ENCODE measurements at regions not wholly inside any gene's neighbourhood (a gene's known extent, or its start where the extent isn't known, plus 50 kb on each side); places are given as distances from the start of the nearest gene placed in this dataset.

DNA sequence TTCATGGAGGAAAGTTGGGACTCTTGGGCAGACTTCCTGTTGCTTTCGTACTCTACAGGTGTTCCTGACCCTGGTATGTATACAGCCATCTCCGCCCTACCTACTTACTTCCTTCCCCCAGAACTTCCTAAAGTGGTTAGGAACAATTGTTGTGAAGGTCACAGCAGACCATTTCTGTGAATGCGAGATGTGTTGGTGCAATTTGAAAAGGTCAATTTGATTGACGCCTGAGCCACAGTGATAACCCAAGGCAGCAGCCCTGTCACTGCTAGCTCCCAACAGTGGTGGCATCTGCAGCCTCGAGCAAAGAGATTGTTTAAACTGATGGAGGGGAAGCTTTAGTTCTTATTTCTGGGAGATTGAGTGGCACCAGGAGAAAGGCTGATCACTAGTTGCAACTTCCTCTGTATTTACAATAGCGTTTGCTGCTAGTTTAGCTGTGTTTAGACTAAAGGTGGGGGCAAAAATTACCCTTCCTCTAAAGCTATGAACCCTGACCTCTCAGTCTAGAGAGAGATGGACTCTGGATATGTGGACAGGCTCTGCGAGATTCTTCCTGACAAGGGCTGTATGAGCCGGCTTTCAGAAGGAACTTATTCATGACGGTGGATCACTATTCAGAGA is 78.3 kb upstream of the MAP4K3 start:
- DNase-seq = no peak

GRCh38 chr2:39515897-39516346 is 78.8 kb upstream of the MAP4K3 start:
- DNase-seq = no peak

- DNase-seq = no peak
These were observed 79.4 kb upstream of the MAP4K3 start for GRCh38 chr2:39516347-39517101.

DNA sequence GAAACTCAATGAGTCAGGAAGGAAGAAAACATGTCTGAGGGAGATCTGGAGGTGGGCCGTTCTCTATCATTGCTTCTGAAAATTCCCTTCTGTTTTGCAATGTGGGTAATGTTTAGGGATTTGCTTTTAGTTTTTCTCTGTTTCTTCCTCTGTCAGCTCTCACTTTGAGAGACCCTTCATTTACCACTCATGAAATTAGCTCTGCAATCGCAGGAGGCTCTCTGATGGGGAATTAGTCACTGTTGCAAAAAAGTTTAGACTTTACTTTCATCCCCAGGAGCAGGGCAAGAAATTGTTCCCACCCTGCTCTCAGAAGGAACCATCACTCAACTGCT is 80.0 kb upstream of the MAP4K3 start:
- DNase-seq = no peak

DNA sequence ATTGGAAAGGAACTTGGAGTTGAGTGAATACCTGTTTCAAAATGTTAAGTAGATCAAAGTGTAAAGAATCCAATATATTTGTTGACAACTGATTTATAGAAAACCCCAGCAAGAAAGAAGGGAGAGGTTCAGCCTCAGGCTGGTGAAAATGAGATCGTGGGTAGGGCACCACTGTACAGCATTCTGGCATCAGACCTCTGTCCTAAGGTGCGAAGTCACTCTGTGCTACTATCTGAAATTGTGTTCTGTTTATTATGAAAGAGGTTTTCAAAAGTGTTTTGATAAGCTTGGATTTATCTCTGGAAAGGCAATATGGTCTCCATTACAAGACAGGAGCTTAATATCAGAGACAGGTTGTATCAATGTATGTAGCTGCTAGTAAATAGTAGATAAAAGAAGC is 80.5 kb upstream of the MAP4K3 start:
- no peak for DNase-seq

GRCh38 chr2:39519886-39520285 is 82.8 kb upstream of the MAP4K3 start:
- no peak for DNase-seq

DNA sequence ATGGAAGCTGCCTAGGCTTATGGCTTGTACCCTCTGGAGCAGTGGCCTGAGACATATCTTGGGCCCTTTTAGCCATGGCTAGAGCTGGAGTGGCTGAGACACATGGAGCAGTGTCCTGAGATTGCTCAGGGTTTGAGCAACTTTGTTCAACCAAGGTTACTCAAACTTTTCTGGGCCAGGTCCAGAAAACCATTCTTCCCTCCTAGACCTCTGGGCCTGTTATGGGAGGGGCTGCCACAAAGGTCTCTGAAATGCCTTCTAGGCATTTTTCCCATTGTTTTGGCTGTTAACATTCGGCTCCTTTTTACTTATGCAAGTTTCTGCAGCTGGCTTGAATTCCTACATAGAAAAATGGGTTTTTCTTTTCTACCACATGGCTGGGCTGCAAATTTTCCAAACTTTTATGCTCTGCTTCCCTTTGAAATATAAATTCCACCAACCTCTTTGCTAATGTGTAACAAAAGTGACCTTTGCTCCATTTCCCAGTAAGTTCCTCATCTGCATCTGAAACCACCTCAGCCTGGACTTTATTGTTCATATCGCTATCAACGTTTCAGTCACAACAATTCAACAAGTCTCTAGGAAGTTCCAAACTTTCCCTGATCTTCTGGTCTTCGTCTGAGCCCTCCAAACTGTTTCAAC is 84.9 kb upstream of the MAP4K3 start:
- no peak for DNase-seq

- no peak for DNase-seq
These were observed 85.4 kb upstream of the MAP4K3 start for GRCh38 chr2:39522518-39522877.

DNA sequence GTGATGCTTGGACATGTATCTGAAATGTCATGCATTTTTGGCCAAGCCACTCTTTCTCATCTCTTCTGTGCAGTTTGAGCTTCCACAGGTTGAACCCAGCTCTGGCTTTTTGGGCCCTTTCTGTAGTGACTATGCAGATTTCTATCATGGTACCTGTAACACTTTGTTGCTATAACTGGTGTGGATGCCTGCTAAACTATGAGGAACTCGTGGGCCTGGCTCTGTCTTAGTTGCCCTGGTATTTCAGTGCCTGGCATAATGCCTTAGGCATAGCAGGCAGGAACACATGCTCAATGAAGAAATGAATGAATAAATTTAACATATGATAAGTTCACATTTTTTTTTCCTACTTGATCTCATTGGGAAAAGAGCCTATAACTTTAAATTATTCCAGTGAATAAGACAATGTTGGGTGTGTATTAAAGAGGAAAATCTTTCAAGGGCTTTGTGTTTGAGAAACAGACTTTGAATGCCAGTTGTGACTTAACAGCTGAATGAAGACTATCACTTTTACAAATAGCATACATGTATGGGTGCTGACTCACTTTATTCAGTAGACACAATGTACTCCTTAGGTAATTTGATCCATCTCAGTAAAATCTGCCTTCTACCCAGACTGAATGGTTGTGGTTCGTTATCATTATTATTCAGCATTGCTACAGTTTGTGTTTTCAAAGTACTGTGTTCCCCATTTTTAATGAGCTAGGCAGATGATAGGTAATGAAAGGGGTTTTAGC is 86.4 kb upstream of the MAP4K3 start:
- DNase-seq = no peak

DNA sequence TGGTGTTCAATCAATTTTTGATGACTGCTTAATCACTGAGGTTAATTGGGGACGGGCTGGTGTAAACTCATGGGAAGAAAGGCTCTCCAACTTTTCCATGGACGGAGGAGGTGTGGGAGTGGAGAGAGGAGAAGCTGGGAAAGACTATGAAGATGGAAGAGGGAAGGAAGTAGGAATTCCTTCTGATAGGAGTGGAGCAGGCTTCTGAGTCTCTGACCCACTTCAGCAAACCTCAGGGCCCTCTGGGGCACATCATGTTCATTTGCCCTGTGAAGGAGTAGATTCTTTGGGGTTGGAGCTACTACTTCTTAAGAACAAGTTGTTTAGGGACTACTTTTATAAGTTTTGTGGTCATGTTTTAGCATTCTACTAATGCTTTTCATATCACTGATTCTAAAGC is 87.0 kb upstream of the MAP4K3 start:
- no peak for DNase-seq

DNA sequence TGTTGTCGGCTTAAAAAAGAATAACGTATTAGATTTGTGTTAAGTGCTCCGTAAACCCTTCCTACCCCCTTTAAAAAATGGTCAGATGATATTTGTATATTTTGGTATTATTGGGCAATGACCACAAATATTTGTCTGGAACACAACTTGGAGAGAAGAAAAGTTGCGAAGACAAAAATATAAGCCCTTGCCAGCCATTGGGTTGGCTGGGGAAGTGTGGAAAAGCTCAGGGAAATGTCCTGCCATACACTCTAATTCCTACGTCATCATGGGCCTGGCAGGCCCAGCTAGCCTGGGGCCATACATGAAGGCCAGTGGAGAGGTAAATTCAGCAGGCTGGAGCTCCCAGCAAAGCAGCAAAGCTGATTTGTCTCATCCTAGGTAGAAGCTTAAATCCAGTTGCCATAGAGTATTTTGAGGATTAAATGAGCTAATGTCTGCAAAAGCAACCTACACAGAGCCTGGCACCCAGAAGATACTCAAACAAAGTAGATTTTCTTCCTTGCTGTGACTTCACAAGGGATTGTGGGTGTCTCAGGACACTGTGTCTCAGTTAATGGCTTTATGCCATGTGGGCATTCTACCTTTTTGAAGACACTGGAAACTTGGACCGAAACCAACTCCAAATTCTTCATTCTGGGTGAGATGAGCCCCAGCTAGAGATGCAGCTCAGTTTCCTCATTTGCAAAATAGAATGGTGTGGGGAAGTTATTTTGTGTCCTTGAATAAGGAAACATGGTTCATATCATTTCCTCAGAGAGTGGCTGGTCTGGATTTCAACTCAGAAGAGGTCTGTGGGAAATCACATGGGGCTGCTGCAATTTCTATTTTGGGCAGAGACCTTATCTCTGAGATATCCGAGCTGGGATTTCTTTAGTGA is 87.9 kb upstream of the MAP4K3 start:
- DNase-seq = peak in 1 of 2 donors; percentile 11

DNA sequence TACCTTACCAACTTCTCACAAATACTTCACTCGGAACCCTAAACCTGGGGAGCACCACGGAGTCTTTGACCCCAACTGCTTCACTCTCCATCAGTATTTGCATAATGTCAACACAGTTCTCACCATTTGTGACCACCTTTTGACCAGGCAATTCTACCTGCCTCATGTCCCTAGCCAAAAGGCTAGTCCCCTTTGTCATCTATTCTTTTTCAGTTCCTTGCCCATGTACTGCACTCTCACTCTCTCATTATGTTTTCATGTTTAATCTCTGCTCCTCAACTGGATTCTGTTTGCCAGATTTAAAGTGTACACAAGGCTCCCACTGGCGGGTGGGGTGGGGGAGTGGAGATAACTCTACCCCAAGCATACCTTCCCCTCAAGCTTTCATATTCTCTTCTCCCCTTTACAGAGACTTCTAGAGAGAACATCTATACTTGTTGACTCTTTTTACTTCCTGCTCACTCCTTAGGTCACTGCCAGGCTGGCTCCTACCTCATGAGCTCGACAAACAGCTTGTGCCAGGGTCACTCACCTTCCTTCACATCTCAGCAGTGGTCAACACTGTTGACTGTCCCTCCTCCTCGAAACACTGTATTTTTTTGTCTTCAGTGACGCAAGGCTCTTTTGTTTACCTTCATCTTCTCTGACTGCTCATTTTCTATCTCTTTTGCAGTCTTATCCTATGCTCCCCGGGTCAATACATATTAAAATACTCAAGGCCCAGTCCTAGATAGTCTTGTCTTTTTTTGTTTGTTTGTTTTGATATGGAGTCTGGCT is 88.7 kb upstream of the MAP4K3 start:
- DNase-seq = no peak

DNA sequence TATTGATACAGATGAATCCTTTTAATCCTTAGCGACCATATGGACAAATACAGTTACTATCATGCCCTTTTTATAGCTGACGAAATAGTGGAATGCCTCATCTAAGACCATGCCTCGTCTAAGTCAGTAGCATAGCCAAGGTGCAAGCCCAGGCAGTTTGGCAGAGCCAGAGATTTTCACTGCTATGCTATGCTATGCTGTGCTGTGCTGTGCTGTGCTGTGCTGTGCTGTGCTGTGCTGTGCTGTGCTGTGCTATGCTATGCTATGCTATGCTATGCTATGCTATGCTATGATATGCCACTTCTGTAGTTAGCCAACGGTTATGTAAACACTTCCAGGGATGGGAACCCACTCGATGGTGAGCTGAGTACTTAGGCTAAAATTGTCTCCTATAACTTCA is 91.6 kb upstream of the MAP4K3 start:
- no peak for DNase-seq

- DNase-seq = no peak
These were observed 92.8 kb upstream of the MAP4K3 start for GRCh38 chr2:39529836-39530235.

DNA sequence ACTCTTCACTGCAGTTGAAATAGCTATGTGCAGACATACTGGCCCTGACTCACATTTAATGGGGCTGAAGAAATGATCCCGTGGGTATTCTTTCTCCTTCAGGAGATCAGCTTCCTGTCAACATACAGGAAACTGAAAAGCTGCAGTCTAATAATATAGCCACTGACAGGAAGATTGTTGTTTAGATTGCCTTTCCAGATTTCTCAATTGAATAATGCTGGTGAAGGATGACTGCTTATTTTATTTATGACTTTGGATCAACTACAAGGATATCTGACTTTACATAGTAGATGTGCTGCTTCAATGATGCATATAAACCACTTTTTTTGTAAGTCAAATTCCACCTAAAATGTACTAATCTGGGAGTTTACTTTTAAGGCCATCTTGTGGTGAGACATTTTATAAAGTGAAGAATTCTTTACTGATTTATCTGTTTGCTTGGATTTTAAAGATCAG is 93.4 kb upstream of the MAP4K3 start:
- DNase-seq = no peak

DNA sequence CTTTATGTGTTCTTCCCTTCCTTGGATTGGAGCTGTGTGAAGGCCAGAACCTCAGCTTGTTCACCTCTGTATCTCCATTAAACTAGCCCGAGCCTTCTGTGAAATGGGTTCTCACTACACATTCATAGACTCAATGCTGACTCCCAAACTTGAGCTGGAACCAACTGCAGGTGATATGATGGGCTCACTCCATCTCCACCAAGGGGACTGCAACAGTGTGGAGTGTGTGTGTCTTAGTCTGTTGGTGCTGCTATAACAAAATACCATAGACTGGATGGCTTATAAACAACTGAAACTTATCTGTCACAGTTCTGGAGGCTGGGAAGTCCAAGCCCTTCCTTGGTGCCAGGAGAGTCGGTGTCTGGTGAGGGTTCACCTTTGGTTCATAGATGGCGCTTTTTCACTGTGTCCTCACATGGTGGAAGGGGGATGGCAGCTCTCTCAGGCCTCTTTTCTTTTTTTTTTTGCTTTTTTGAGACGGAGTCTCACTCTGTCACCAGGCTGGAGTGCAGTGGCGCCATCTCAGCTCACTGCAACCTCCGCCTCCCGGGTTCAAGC is 94.2 kb upstream of the MAP4K3 start:
- no peak for DNase-seq

- no peak for DNase-seq
These were observed 95.8 kb upstream of the MAP4K3 start for GRCh38 chr2:39532933-39533332.

DNA sequence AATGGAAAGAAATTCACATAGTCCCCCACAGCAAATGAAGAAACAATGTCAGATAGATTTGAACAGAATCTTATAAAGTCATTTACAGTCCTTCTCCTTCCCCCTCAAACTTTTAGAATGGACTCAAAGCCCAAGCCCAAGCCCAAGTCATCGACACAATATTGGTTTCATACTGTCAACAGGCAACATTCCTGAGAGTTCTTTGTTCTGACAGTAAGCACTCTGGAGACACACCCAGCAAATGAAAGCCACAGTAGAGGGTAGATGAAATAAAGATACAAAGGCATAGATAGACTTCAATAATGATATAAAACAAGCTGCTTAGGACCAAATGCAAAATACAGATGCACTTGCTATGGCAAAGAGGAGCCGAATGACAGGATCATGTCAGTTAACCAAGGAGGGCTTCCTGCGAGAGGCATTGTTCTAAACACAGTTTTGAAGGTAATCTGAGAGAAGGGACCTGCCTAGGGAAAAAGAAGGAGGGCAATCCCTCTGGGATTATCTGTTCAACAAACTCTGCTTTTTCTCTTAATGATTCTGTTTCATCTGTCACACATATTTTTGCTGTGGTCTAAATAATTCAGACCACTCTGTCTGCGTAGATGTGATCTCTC is 97.1 kb upstream of the MAP4K3 start:
- no peak for DNase-seq

GRCh38 chr2:39535636-39536185 is 98.6 kb upstream of the MAP4K3 start:
- no peak for DNase-seq

- DNase-seq = no peak
These were observed 100.1 kb upstream of the MAP4K3 start for GRCh38 chr2:39537150-39537549.

DNA sequence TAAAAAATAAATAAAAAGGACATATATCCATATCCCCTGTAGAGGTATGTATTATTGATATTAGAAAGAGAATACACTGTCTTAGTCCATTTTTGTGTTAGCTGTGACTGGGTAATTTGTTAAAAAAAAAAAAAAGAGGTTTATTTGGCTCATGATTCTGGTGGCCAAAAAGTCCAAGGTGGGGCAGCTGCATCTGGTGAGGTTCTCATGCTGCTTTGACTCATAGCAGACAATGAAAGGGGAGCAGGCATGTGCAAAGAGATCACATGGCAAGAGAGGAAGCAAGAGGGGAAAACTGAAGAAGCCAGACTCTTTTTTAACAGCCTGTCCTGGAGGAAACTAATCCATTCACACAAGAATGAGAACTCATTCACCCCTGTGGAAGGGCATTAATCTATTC is 101.6 kb upstream of the MAP4K3 start:
- DNase-seq = no peak

All from hippocampal formation (tissue), 2 donors.